Activated CD4-positive, alpha-beta T cell treated with anti-CD3 and anti-CD28 coated beads, Interleukin-10, Interleukin-2, amounts not matched to agents 100 ng/mL and 50 ng/mL, durations not matched to agents 16 hours and 8 hours (primary cell): ENCODE measurements at regions not wholly inside any gene's neighbourhood (a gene's known extent, or its start where the extent isn't known, plus 50 kb on each side); places are given as distances from the start of the nearest gene placed in this dataset.
"Not testable (repeated sequence)": the region's sequence is repeated elsewhere in the genome, so short reads cannot be mapped to it uniquely, and the experiment has no call there.

Source experiments
- DNase-seq: peaks from one replicate; pipeline ENCODE4 v3.0.0-alpha.2; 2020

DNA sequence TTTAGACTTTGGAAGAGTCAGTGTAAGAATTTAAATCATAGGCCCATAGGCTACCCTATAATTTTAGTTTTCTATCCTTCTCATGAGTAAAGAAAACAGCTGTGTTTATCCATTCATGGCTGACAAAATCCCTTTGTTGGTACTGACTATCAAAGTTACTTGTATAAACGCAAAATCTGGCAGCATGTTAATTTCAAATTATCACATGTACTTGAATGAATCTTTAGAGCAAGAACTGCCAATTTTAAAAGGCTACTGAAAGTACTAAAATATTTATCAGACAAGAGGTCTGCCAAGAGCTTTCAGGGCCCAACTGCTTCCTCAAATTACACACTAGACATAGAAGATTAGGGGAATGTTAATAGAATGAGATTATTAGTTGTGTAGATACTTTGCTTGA, 66.6 kb downstream of the MYL12B start:
- no peak for DNase-seq

DNA sequence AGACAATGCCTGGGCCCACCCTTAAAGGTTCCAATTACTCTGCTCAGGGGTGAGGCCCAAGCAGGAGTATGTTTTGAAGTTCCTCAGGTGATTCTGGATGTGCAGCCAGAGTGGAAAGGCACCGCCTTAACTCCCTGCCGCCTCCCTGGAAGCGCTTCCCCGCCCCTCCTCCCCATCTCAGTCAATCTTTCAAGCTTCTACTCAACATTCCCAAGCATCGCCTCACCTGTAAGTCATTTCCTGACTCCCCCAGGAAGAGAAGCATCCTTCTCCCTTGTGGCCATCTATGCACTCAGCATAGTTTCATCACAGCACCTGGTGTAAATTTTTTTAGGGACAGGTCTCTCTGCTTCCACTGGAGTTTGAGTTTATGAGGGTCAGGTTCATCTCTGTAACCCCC, 67.5 kb downstream of the MYL12B start:
- no peak for DNase-seq

DNA sequence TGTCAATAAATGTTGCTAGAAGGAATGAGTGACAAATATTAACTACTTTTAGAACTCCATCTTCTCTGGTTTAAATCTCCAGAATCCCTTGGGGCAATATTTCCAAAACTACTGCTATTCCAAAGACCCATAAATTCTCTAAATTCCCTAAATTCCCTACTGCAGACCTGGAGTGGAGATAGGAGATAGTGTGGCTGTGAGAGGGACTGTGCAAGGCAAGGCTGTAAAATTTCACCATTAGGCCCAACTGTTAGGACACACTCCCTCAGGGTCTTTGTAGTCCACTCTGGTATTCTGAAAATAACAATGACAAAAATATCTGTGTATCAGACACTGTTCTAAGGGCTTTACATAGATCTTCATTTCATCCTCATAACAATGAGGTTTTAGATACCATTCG, 67.9 kb downstream of the MYL12B start:
- DNase-seq = no peak

DNA sequence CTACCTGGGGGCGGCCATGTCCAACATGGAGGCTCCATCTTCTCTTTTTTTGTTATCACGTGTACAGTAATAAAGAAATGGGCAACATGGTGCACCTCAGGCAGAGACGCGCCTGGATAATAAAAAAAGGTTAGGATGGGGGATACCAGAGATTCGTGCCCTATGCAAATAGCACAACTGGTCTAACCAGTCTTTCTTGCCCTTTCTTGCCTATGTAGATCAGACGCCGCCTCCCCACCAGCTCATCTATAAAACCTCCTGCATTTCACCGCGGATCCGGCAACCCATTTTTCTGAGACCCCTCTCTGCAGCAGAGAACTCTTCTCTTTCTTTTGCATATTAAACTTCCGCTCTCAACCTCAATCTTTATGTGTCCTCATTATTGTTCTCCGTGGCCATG, 68.7 kb downstream of the MYL12B start:
- DNase-seq = no peak

DNA sequence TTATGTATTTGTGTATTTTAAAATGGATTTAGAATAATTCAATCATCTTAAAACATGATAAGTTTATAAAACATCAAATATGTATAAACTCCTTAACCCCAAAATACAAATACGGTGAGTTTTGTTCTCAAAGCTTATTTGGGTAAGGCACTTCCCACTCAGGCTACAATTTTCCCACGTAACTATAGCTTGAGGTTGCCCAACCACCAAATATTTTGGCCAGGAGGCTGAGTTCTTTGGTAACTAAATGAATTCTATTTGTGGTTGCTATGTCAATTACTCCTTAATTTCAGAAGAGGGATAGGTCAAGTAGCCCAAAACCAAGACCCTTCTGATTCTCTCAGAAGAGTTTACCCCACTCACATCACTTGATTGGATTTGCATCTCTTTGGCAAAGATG, 70.4 kb downstream of the MYL12B start:
- no peak for DNase-seq

DNA sequence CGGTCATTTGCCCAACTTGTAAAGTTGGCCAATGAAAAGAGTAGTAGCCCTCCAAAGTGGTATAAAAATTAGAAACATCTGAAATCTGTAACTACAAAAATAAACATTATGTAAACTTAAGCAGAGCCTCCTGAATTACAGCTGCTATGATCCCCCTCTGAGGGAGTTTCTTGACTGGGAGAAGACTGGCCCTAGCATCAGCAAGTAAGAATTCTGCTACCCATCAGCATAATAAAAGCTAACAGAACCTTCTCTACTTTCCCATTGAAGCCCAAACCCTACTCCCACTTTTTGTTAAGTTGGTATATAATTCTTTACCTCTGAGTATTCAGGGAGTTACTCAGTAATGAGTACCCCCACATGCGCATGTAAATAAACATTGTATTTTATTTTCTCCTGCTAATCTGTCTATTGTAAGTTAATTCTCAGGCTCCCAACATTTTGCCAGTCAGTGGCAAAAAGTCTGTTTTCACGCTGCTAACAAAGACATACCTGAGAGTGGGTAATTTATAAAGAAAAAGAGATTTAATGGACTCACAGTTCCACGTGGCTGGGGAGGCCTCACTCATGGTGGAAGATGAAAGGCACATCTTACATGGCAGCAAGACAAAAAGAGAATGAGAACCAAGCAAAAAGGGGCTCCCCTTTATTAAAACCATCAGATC, 71.3 kb downstream of the MYL12B start:
- no peak for DNase-seq

DNA sequence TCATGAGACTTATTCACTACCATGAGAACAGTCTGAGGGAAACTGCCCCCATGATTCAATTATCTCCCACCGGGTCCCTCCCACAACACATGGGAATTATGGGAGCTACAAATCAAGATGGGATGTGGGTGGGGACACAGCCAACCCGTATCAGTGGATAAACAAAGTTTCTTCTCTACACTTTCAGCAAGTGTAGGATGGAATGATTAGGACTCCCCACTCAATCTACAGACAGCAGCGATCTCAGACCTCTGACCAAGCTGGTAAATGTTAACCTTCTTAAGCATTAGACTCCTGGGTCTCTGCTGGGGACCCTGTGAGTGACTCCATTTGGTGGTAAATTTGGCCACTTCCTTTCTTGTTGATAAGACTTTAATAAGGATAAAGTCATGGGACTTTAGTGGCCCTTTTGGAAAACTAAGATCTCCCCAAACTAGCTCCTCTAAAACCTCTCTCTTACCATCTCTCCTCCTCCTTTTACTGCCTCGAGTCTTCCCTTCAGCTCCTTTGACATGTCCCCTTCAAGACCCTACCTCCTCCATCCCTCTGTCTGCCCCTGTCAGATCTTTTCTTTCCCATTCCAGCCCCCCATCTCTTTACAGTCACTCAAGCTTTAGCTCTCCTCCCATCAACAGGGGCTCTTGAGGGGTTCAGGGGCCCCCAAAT, 71.9 kb downstream of the MYL12B start:
- no peak for DNase-seq

DNA sequence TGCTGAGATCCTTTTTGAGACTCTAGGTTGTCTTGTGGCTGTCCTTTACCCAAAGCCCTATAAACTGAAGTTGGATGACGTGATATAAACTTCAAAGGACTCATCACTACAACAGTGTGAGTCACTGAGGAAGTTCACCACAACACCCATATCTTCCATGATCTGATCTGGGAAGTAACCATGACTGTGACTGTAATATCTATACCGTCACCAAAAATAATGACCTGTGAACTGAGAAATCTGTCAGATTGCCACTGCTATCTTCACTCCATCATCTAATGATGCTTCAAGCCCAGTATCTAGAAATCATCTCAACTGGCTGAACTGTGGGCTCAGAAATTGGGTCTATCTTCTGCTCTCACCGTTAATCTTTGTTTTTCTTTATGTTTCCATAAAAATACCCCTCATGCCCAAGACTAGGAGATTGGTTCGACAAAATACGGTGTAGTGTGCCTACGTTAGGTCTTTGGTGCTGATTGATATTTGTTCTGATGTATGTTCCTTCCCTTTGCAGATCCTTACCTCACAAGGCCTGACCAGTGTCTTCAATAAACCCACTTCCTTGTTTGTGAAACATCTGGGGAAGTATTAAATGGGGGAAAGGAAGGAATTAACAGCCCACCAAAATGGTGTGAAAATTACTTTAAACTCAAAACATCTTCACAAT, 78.2 kb downstream of the MYL12B start:
- peak; percentile 51 for DNase-seq

DNA sequence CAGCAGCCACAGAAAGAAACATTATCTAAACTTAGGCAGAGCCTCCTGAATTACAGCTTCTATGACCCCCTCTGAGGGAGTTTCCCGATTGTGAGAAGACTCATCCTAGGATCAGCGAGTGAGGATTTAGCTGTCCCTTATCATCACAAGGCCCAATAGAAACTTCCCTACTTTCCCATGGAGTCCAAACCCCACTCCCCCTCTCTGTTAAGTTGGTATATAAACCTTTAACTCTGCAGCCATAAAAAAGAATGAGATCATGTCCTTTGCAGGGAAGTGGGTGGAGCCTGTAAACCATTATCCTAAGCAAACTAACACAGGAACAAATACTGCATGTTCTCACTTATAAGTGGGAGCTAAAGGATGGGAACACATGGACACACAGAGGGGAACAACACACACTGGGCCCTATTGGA, 78.8 kb downstream of the MYL12B start:
- DNase-seq = no peak

DNA sequence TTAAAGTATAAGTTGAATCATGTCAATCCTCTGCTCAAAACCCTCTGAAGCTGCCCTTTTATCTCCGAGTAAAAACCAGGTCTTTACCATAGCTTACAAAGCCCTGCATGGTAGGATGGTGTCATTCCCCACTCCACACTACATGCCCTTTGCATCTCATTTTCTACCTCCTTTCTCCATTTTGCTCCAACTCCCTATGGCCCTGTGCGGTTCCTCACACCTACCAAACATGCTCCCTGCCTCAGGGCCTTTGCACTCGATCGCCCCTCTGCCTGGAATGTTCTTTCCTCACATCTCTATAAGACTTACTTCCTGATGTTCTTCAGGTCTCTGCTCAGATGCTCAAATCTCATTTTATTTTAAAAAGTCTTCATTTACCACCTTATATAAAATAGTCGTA, 80.7 kb downstream of the MYL12B start:
- DNase-seq = no peak

DNA sequence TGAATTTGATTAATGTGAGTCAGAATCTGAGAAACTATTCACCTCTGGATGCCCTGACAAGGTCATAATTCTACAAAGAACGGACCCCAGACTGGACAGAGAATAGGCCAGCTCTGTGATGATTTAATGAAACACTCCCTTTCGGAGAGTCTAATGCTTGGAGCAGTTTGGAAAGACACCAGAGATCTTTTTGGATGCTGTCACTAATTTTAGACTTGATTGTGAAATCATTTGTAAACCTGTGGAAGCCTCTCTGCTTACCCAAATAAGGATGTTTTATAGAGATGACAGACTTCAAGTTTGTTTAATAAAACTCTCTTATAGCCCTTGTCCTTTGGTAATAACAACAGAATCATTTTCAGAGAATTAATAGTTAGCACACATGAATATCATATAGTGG, 83.5 kb downstream of the MYL12B start:
- no peak for DNase-seq

DNA sequence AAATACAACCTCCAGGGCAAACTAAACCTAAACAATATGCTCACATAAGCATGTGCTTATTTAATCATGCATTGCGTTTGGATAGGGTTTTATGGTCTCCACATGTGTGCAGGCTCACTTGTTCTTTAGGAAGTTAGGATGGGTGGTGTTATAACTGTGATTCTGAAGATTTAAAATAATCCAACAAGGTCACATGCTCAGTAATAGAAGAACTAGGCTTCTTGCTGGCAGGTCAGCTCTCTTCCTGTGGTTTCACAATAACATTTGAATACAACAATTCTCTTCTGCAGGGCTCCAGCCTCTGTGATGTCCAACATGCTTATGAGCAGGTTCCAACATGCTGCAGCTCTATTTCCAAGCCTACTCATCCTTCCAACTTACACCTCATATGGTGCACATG, 84.0 kb downstream of the MYL12B start:
- DNase-seq = no peak

DNA sequence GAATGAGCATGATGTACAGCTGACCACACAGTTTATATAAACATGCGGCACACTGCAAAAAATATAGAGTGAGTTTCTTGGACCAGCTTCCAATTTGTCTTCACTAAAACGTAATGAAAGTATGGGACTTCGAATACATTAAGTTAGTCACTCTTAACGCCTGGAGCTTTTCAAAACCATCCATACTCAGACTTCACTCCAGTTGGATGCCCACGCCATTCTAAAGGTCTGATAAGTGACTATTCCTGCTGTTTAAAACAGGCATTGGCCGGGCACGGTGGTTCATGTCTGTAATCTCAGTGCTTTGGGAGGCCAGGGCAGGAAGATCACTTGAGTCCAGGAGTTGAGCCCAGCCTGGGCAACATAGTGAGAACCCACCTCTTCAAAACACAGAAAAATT, 84.6 kb downstream of the MYL12B start:
- DNase-seq = no peak

DNA sequence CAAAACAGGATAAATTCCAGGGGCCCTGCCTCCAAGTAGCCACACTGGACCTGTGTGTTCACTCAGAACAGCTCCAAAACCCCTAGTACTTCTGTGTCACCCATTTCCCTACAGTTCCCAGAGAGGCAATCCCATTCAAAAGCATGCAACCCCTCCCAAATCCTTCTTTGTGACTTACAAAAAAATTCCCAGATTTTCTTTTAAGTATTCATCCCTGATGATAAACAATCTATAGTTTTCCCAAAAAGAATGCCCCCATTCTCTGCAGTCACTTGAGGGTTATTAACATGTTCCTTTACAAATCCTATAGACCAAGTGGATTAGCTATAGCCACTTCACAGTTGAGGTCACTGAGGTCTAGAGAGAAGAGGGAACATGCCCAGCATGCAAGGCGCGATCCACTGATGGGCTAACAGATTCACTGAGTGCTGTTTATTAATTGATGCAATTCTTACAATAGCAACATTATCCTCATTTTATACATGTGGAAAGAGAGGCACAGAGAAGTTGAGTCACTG, 85.4 kb downstream of the MYL12B start:
- no peak for DNase-seq

DNA sequence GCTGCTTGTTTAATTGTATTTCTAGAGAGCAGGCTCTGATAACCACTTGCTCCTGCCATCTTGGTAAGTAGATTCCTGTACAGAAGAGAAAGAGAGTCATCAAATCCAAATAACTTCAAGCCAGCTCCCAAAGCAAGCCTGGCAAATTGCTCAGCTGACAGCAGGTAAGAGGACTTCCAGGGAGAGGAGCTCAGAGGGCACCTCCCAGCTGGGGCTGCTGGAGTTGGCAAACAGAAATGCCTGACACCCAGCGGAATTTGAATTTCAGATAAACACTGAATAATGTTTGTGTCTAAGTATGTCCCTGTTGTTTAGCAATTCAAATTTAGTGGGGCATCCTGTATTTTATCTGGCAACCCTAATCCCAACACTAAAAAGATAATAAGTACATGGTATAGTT, 86.2 kb downstream of the MYL12B start:
- DNase-seq = no peak

DNA sequence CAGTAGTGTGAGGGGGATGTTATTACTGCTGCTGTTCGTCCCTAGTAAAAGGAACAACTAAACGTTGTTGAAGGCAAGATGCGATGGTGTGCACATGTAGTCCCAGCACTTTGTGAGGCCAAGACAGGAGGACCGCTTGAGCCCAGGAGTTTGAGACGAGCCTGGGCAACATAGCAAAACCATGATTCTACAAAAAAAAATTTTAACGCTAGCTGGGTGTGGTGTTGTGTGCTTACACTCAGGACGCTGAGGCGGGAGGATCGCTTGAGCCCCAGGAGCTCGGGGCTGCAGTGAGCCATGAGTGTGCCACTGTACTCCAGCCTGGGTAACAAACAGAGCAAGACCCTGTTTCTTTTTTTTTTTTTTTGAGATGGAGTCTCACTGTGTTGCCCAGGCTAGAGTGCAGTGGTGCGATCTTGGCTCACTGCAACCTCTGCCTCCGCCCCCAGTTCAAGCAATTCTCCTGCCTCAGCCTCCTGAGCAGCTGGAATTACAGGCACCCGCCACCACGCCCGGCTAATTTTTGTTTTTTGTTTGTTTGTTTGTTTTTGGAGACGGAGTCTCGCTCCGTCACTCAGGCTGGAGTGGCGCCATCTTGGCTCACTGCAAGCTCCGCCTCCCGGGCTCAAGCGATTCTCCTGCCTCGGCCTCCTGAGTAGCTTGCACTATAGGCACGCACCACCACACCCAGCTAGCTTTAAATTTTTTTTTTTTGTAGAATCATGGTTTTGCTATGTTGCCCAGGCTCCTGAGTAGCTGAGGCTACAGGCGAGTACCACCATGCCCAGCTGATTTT, 87.3 kb downstream of the MYL12B start:
- not testable (repeated sequence) for DNase-seq

DNA sequence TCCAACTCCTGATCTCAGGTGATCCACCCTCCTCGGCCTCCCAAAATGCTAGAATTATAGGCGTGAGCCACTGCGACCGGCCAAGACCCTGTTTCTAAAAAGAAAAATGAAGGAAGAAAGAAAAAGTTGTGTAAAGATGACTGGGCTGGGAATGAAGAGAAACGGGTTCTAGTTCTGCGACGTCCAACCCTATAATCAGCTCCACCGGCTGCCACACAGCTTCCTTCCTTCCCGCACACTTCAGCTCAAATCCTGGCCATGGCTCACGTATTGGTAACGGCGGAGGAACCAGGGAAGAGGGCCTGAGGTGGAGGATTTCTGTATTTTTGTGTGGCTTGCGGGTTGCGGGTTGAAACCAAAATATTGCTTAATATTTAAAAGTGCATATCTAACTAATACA, 88.1 kb downstream of the MYL12B start:
- no peak for DNase-seq

DNA sequence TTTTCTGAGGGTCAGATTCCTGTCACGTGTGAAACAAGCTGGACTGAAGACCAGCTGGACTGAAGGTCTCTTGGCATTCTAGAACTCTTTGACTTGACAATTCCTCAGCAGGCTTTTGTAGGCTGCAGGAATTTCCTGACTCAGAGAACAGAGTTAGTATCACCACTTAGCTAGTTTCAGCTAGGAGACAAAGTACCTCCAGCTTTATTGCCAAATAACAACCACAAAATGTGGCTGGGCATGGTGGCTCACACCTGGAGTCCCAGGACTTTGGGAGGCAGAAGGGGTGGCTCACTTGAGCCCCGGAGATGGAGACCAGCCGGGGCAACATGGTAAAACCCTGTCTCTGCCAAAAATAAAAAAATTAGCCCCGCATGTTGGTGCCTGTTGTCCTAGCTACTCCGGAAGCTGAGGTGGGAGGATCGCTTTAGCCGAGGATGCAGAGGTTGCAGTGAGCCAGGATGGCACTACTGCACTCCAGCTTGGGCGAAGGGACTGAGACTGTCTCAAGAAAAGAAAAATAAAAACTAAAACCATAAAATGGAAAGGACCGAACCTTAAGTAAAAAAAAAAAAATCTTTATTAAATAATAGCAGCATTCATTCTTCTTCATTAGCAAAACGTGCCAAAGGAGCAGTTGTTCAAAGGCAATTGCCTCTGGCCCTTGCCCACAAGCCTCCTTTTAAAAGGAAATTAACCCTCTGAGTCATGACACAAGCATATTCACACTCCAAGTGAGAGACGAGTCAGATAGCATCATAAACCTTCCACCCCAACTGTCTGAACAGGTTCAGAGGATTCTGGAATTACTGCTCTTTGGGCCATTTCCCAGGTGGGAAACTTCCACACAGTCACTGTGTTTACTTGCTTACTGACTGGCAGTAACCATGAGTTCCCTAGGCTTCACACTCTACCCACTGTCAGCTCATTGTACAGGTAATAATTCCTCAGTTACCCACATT, 88.9 kb downstream of the MYL12B start:
- DNase-seq = no peak

DNA sequence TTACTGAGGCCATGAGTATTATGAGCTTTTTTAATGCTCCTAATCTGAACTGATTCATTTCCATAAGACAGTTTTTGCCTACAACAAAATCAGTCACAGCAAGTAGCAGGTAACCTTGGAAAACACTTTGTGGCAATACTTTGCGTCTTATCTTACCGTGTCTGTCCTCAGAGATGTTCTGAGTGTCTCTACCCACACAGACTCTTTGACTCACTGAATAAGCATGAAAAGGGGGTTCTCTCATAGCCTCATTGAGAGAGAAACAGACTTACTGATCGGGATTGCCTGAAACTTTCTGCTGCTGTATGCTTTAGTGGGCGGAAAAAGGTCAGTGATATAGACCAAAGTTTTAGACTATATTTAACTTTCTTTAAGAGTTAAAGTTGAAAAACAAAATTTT, 92.6 kb downstream of the MYL12B start:
- DNase-seq = no peak

DNA sequence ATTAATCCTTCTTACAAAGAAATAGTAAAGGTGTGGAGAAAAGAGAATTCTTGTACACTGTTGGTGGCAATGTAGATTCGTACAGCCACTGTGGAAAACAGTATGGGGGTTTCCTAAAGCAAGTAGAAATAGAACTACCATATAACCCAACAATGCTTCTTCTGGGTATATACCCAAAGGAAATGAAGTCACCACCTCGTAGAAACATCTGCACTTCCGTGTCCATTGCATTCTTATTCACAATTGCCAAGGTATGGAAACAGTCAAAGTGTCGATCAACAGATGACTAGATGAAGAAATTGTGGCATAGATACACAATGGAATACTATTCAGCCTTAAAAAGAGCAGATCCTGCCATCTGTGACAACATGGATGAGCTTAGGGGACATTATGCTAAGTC, 93.4 kb upstream of the TGIF1 start:
- peak; percentile 18 for DNase-seq

DNA sequence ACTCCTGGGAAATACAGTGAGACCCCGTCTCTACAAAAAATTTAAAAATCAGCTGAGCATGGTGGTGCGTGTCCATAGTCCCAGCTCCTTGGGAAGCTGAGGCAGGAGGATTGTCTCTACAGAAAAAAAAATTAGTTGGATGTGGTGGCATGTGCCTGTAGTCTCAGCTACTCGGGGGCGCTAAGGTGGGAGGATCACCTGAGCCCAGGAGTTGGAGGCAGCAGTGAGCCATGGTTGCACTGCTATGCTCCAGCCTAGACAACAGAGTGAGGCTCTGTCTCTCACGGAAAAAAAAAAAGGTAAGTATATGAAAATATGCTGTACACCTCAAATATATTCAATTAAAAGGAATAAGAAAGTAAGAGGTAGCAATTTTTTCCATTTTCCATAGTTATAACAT, 92.5 kb upstream of the TGIF1 start:
- DNase-seq = no peak

DNA sequence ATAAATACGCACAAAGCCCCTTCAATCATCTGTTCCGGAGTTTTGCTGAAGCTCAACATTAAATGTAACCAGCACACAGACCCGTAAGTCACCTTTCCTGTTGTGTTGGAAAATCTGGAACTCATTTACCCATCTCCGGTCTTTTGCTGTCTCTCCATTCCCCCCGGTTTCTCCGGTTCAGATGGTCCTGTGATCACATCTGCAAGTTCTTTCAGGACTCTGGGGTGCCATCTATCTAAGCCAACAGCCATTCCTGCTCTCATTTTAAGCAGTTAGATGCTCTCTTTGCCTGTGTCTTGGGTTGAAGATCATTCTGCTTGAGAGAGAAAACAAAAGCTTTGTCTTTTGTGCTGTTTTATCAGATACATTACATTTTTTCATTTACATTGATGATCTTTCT, 91.7 kb upstream of the TGIF1 start:
- no peak for DNase-seq
